GM20000 (cell line): ENCODE measurements at regions not wholly inside any gene's neighbourhood (a gene's known extent, or its start where the extent isn't known, plus 50 kb on each side); places are given as distances from the start of the nearest gene placed in this dataset.
"Not testable (repeated sequence)": the region's sequence is repeated elsewhere in the genome, so short reads cannot be mapped to it uniquely, and the experiment has no call there.

Experiments used
- DNase-seq: peaks from one replicate; pipeline ENCODE4 v3.0.0; 2012; ENCODE audit warnings: low spot score
- CTCF ChIP-seq: IDR thresholded peaks from 2 replicates; pipeline ENCODE4 v1.5.1; 2012; ENCODE audit warnings: mild to moderate bottlenecking, control low read depth; ENCODE audit errors: extremely low read depth, missing control alignments

- TF ChIP-seq CTCF = no peak
- DNase-seq = no peak
These were observed 851.1 kb upstream of the RAG2 start for GRCh38 chr11:37449146-37449545.

GRCh38 chr11:37442576-37442975 is 844.5 kb upstream of the RAG2 start:
- TF ChIP-seq CTCF = no peak
- no peak for DNase-seq

- DNase-seq = not testable (repeated sequence)
These were observed 833.7 kb upstream of the RAG2 start for GRCh38 chr11:37431633-37432230.

- not testable (repeated sequence) for DNase-seq
These were observed 833.1 kb upstream of the RAG2 start for GRCh38 chr11:37430966-37431632.

- no peak for DNase-seq
- TF ChIP-seq CTCF = no peak
These were observed 824.5 kb upstream of the RAG2 start for GRCh38 chr11:37422511-37422910.

- no peak for DNase-seq
- TF ChIP-seq CTCF = no peak
These were observed 813.3 kb upstream of the RAG2 start for GRCh38 chr11:37411289-37411688.

GRCh38 chr11:37409124-37409523 is 811.1 kb upstream of the RAG2 start:
- DNase-seq = no peak

GRCh38 chr11:37407461-37407860 is 809.4 kb upstream of the RAG2 start:
- no peak for DNase-seq
- no peak for TF ChIP-seq CTCF

More at GRCh38 chr11:37409124-37409523, 811.1 kb upstream of the RAG2 start:
- no peak for TF ChIP-seq CTCF
